Prostate gland (tissue), 2 donors: ENCODE measurements at regions not wholly inside any gene's neighbourhood (a gene's known extent, or its start where the extent isn't known, plus 50 kb on each side); places are given as distances from the start of the nearest gene placed in this dataset.

Experiments
- CTCF ChIP-seq, 4 experiments: fragments of 200-600 bp in 2 of 4; fragments of 450-650 bp in 2 of 4; sonication (generic) in 2 of 4; IDR thresholded peaks; 1 replicate in 3 of 4; 2 replicates in 1 of 4; pipeline ENCODE4 v1.5.1; 2016 to 2019; ENCODE audit warnings: antibody characterized with exemption in 4 of 4, mild to moderate bottlenecking in 2 of 4, moderate library complexity in 2 of 4
- POLR2A ChIP-seq: fragments of 450-650 bp; IDR thresholded peaks from one replicate; pipeline ENCODE4 v1.6.1; 2016; ENCODE audit warnings: antibody characterized with exemption, mild to moderate bottlenecking
- POLR2AphosphoS5 ChIP-seq: sonication (generic); formaldehyde crosslinking; IDR thresholded peaks from one replicate; pipeline ENCODE4 v1.6.1; 2017; ENCODE audit warnings: antibody characterized with exemption

- TF ChIP-seq POLR2AphosphoS5, result no peak
- TF ChIP-seq POLR2A, result no peak
- TF ChIP-seq CTCF (IDR thresholded peaks at IDR 0.05), result no peak
These were observed 393.3 kb upstream of the TNRC6C start for GRCh38 chr17:77565166-77565565.
